ENCODE measurements at regions not wholly inside any gene's neighbourhood (a gene's known extent, or its start where the extent isn't known, plus 50 kb on each side); places are given as distances from the start of the nearest gene placed in this dataset.

GRCh38 chr13:97136418-97136817, 85.7 kb upstream of the MBNL2 start:
- no peak for DNase-seq

- DNase-seq, result no peak
Measured at GRCh38 chr13:97139691-97140090, 82.4 kb upstream of the MBNL2 start.

GRCh38 chr13:97140131-97140530, 82.0 kb upstream of the MBNL2 start:
- DNase-seq, result no peak

- DNase-seq, result no peak
Measured at GRCh38 chr13:97140611-97141010, 81.5 kb upstream of the MBNL2 start.

GRCh38 chr13:97141097-97141496, 81.0 kb upstream of the MBNL2 start:
- DNase-seq, result no peak

GRCh38 chr13:97141564-97142005, 80.5 kb upstream of the MBNL2 start:
- peak; percentile 82 for DNase-seq

GRCh38 chr13:97142452-97142851, 79.7 kb upstream of the MBNL2 start:
- DNase-seq, result no peak

- DNase-seq, result no peak
Measured at GRCh38 chr13:97145057-97145456, 77.1 kb upstream of the MBNL2 start.

- no peak for DNase-seq
Measured at GRCh38 chr13:97148894-97149293, 73.2 kb upstream of the MBNL2 start.

- DNase-seq, result no peak
Measured at GRCh38 chr13:97160421-97160820, 61.7 kb upstream of the MBNL2 start.

GRCh38 chr13:97161582-97162231, 60.4 kb upstream of the MBNL2 start:
- DNase-seq, result no peak

GRCh38 chr13:97165502-97166425, 56.4 kb upstream of the MBNL2 start:
- peak; percentile 49 for DNase-seq

- DNase-seq, result no peak
Measured at GRCh38 chr13:97171136-97171535, 51.0 kb upstream of the MBNL2 start.
